SKM-1 (cell line): ENCODE measurements at regions not wholly inside any gene's neighbourhood (a gene's known extent, or its start where the extent isn't known, plus 50 kb on each side); places are given as distances from the start of the nearest gene placed in this dataset.

Source experiments
- DNase-seq: peaks from one replicate; lab custom pipeline; 2025; ENCODE audit not compliant: unreplicated experiment; lab: John Stamatoyannopoulos, UW

- no peak for DNase-seq
Observed at GRCh38 chr20:12265662-12266061, 348.0 kb downstream of the BTBD3 start.

GRCh38 chr20:12269579-12269978 is 351.9 kb downstream of the BTBD3 start:
- DNase-seq: no peak

- DNase-seq: no peak
Observed at GRCh38 chr20:12270863-12271262, 353.2 kb downstream of the BTBD3 start.

- DNase-seq: no peak
Observed at GRCh38 chr20:12276011-12276673, 358.4 kb downstream of the BTBD3 start.

- DNase-seq: no peak
Observed at GRCh38 chr20:12287575-12287974, 369.9 kb downstream of the BTBD3 start.

- no peak for DNase-seq
Observed at GRCh38 chr20:12289465-12289864, 371.8 kb downstream of the BTBD3 start.

GRCh38 chr20:12291386-12291785 is 373.7 kb downstream of the BTBD3 start:
- DNase-seq: no peak

GRCh38 chr20:12293900-12294299 is 376.2 kb downstream of the BTBD3 start:
- no peak for DNase-seq

GRCh38 chr20:12294678-12295077 is 377.0 kb downstream of the BTBD3 start:
- DNase-seq: no peak

GRCh38 chr20:12305188-12305950 is 387.7 kb downstream of the BTBD3 start:
- no peak for DNase-seq

- no peak for DNase-seq
Observed at GRCh38 chr20:12306107-12306506, 388.4 kb downstream of the BTBD3 start.

GRCh38 chr20:12311094-12311865 is 393.6 kb downstream of the BTBD3 start:
- no peak for DNase-seq

- DNase-seq: no peak
Observed at GRCh38 chr20:12315652-12316051, 398.0 kb downstream of the BTBD3 start.

GRCh38 chr20:12316794-12317193 is 399.1 kb downstream of the BTBD3 start:
- DNase-seq: no peak

GRCh38 chr20:12317433-12317832 is 399.7 kb downstream of the BTBD3 start:
- DNase-seq: no peak

GRCh38 chr20:12318043-12318442 is 400.4 kb downstream of the BTBD3 start:
- no peak for DNase-seq

GRCh38 chr20:12321736-12322135 is 404.0 kb downstream of the BTBD3 start:
- DNase-seq: no peak

- DNase-seq: no peak
Observed at GRCh38 chr20:12327205-12327604, 409.5 kb downstream of the BTBD3 start.

- DNase-seq: no peak
Observed at GRCh38 chr20:12331236-12331635, 413.5 kb downstream of the BTBD3 start.

- no peak for DNase-seq
Observed at GRCh38 chr20:12337601-12338000, 419.9 kb downstream of the BTBD3 start.

GRCh38 chr20:12345978-12346377 is 428.3 kb downstream of the BTBD3 start:
- no peak for DNase-seq

- no peak for DNase-seq
Observed at GRCh38 chr20:12353842-12354241, 436.1 kb downstream of the BTBD3 start.
